GM13977 (cell line): ENCODE measurements at regions not wholly inside any gene's neighbourhood (a gene's known extent, or its start where the extent isn't known, plus 50 kb on each side); places are given as distances from the start of the nearest gene placed in this dataset.

Experiments used
- DNase-seq: peaks from one replicate; pipeline ENCODE4 v3.0.0; 2012; ENCODE audit warnings: low spot score
- CTCF ChIP-seq: IDR thresholded peaks from 2 replicates; pipeline ENCODE4 v1.5.1; 2012; ENCODE audit warnings: mild to moderate bottlenecking, control low read depth; ENCODE audit not compliant: insufficient read depth; ENCODE audit errors: extremely low read depth, missing control alignments
- in situ Hi-C: fragments of 300-500 bp; cut with MboI; formaldehyde crosslinking; loops from one replicate; pipeline ENCODE4 v1.12.0; 2022; ENCODE audit warnings: low sequenced_read_pairs, low pct_unique_long_range_greater_than_20kb, mixed read lengths, inconsistent platforms; ENCODE audit not compliant: unreplicated experiment

GRCh38 chr9:16152276-16153101 lies 599.6 kb downstream of the CCDC171 start:
- TF ChIP-seq CTCF: no peak
- in situ Hi-C loops: no loop called here
- no peak for DNase-seq

- no peak for TF ChIP-seq CTCF
Observed at GRCh38 chr9:16153221-16153620, 600.4 kb downstream of the CCDC171 start.

GRCh38 chr9:16153741-16154140 lies 600.9 kb downstream of the CCDC171 start:
- in situ Hi-C loops: no loop called here
- no peak for TF ChIP-seq CTCF
- DNase-seq: no peak

More at GRCh38 chr9:16153221-16153620, 600.4 kb downstream of the CCDC171 start:
- DNase-seq: no peak
- in situ Hi-C loops: no loop called here

- in situ Hi-C loops: no loop called here
- DNase-seq: peak; percentile 49
- TF ChIP-seq CTCF: peak; percentile 33
Observed at GRCh38 chr9:16154521-16155078, 601.8 kb downstream of the CCDC171 start.

GRCh38 chr9:16155878-16156277 lies 603.0 kb downstream of the CCDC171 start:
- in situ Hi-C loops: no loop called here
- no peak for TF ChIP-seq CTCF
- DNase-seq: no peak

- in situ Hi-C loops: no loop called here
- no peak for TF ChIP-seq CTCF
- no peak for DNase-seq
Observed at GRCh38 chr9:16157216-16157615, 604.4 kb downstream of the CCDC171 start.
